Ishikawa (cell line): ENCODE measurements at regions not wholly inside any gene's neighbourhood (a gene's known extent, or its start where the extent isn't known, plus 50 kb on each side); places are given as distances from the start of the nearest gene placed in this dataset.

ENCODE experiments used
- CEBPB ChIP-seq: IDR thresholded peaks from 2 replicates; pipeline ENCODE4 v1.6.1; 2012
- CREB1 ChIP-seq: IDR thresholded peaks from 2 replicates; pipeline ENCODE4 v1.6.1; 2012; ENCODE audit warnings: low read depth
- EGR1 ChIP-seq: IDR thresholded peaks from 2 replicates; pipeline ENCODE4 v1.6.1; 2012
- EP300 ChIP-seq: IDR thresholded peaks from 2 replicates; pipeline ENCODE4 v1.6.1; 2012; ENCODE audit warnings: borderline replicate concordance
- FOXM1 ChIP-seq: IDR thresholded peaks from 2 replicates; pipeline ENCODE4 v1.6.1; 2012; ENCODE audit warnings: low read depth, borderline replicate concordance
- NFIC ChIP-seq: IDR thresholded peaks from 2 replicates; pipeline ENCODE4 v1.6.1; 2012
- RAD21 ChIP-seq: IDR thresholded peaks from 2 replicates; pipeline ENCODE4 v1.6.1; 2012; ENCODE audit warnings: low read depth
- TAF1 ChIP-seq: IDR thresholded peaks from 2 replicates; pipeline ENCODE4 v1.6.1; 2012; ENCODE audit warnings: low read depth, mild to moderate bottlenecking
- TCF12 ChIP-seq: IDR thresholded peaks from 2 replicates; pipeline ENCODE4 v1.6.1; 2012; ENCODE audit warnings: low read depth
- TEAD4 ChIP-seq: IDR thresholded peaks from 2 replicates; pipeline ENCODE4 v1.6.1; 2012
- YY1 ChIP-seq: IDR thresholded peaks from 2 replicates; pipeline ENCODE4 v1.6.1; 2012; ENCODE audit warnings: low read depth
- ZBTB7A ChIP-seq: IDR thresholded peaks from 2 replicates; pipeline ENCODE4 v1.6.1; 2012; ENCODE audit warnings: low read depth
- TF ChIP-seq, protein P1 (sequence below): IDR thresholded peaks from 2 replicates; pipeline ENCODE4 v1.6.1; 2012
- TF ChIP-seq, protein P2 (sequence below): IDR thresholded peaks from 2 replicates; pipeline ENCODE4 v1.6.1; 2012
- TF ChIP-seq, protein P3 (sequence below): IDR thresholded peaks from 2 replicates; pipeline ENCODE4 v1.6.1; 2012; ENCODE audit warnings: low read depth, mild to moderate bottlenecking

DNA sequence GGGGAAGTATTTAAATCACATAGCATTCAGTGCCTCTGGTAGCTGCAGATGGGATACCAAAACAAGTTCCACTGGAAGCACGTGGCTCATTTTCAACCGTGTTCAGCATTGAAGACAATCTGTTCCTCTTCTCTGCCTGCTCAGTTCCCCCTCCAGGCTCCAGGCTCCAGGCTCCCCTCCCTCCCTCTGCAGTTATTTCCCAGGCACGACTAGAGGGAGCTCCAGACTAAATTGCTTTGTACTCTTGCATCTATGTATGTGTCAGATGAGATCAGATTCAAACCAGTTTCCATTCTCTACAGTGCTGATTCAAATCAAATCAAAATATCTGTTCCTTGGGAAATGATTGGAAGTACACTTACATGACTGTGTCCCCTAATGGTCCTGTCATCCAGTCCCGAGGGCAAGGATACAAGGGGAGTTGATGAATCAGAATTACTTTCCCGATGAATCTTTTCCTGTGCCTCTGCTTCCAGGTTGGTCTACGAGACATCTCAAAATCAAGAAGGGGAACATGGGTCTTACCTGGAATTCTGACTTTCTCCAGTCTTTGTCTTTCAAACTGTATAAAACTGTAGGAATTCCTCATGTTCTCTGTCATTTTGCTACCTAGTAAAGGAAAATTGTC lies 600.5 kb downstream of the EDEM1 start:
- TF ChIP-seq NFIC (no peak), TCF12 (no peak), CREB1 (no peak), ZBTB7A (no peak), YY1 (no peak), CEBPB (no peak), EGR1 (no peak), TAF1 (no peak), TEAD4 (no peak), FOXM1 (no peak), EP300 (no peak), RAD21 (no peak)
- TF ChIP-seq, protein P1, sequence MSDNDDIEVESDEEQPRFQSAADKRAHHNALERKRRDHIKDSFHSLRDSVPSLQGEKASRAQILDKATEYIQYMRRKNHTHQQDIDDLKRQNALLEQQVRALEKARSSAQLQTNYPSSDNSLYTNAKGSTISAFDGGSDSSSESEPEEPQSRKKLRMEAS: no peak
- TF ChIP-seq, protein P2, sequence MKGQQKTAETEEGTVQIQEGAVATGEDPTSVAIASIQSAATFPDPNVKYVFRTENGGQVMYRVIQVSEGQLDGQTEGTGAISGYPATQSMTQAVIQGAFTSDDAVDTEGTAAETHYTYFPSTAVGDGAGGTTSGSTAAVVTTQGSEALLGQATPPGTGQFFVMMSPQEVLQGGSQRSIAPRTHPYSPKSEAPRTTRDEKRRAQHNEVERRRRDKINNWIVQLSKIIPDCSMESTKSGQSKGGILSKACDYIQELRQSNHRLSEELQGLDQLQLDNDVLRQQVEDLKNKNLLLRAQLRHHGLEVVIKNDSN: no peak
- TF ChIP-seq, protein P3, sequence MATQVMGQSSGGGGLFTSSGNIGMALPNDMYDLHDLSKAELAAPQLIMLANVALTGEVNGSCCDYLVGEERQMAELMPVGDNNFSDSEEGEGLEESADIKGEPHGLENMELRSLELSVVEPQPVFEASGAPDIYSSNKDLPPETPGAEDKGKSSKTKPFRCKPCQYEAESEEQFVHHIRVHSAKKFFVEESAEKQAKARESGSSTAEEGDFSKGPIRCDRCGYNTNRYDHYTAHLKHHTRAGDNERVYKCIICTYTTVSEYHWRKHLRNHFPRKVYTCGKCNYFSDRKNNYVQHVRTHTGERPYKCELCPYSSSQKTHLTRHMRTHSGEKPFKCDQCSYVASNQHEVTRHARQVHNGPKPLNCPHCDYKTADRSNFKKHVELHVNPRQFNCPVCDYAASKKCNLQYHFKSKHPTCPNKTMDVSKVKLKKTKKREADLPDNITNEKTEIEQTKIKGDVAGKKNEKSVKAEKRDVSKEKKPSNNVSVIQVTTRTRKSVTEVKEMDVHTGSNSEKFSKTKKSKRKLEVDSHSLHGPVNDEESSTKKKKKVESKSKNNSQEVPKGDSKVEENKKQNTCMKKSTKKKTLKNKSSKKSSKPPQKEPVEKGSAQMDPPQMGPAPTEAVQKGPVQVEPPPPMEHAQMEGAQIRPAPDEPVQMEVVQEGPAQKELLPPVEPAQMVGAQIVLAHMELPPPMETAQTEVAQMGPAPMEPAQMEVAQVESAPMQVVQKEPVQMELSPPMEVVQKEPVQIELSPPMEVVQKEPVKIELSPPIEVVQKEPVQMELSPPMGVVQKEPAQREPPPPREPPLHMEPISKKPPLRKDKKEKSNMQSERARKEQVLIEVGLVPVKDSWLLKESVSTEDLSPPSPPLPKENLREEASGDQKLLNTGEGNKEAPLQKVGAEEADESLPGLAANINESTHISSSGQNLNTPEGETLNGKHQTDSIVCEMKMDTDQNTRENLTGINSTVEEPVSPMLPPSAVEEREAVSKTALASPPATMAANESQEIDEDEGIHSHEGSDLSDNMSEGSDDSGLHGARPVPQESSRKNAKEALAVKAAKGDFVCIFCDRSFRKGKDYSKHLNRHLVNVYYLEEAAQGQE: no peak

DNA sequence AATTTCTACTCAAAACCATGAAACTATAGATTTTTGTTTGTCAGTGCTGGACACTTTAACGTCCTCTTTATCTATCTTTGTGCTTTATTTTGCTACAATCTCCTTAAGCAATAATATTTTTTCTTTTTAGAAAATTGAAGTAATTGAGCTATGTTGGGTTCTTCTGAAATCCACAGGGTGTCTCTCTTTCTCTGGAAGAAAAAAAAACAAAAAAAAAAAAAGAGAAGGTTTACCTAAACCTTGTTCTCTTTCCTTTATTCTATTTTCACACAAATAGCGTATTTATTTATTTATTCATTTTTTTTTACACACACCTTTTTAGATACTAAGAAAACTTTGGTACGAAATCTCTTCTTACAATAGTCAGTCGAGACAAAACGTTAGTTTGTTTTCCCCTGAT lies 601.0 kb downstream of the EDEM1 start:
- no peak for TF ChIP-seq TAF1
- TF ChIP-seq CEBPB: no peak
- TF ChIP-seq, protein P2: no peak

DNA sequence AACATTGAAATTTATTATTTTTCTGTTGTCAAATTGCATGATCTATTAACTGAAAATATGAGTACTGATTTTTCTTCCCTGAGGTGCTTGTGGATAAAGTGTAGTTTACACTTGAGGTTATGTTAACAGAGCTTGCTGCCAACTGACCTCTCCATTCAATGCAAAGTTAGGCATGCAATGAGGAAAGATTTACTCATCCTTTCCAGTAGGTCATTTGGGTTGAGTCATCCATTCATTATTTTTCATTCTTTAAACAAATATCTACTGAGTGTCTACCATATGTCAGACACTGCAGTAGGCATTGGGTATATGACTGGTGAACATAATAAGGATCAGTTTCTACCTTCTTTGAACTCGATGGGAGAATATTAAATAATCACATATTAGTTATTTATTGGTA lies 604.1 kb downstream of the EDEM1 start:
- no peak for TF ChIP-seq EGR1
- TF ChIP-seq TEAD4: no peak
- TF ChIP-seq RAD21: no peak
- TF ChIP-seq FOXM1: no peak
- TF ChIP-seq, protein P2: no peak
- no peak for TF ChIP-seq CREB1
- TF ChIP-seq, protein P1: no peak
- no peak for TF ChIP-seq ZBTB7A
- TF ChIP-seq CEBPB: no peak
- no peak for TF ChIP-seq NFIC
- TF ChIP-seq YY1: no peak
- TF ChIP-seq, protein P3: no peak
- no peak for TF ChIP-seq EP300
- TF ChIP-seq TCF12: no peak
- no peak for TF ChIP-seq TAF1

DNA sequence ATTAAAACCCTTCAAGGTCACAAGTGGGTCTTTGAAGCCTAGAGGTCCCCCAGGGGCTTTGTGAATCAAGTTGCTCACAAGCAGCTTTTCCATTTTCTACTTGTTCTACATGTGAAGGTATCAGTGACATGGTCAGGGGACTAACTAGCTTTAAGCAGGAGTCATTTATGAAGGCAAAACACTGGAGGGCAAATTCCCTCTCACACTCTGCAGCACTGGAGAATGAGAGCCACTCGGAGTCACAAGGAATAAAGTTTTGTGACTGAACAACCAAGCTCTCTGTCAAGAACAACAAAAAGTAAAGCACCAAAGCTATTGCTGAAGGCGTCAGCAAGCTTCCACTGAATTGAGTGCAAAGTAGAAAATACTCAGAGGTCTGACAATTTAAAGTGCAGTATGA lies 609.0 kb downstream of the EDEM1 start:
- TF ChIP-seq TAF1 (no peak), FOXM1 (no peak), TEAD4 (no peak), CREB1 (no peak), RAD21 (no peak), EP300 (no peak), YY1 (no peak), EGR1 (no peak), NFIC (no peak), CEBPB (no peak), TCF12 (no peak), ZBTB7A (no peak)
- TF ChIP-seq, protein P3: no peak
- TF ChIP-seq, protein P1: no peak
- TF ChIP-seq, protein P2: no peak
